ENCODE measurements at regions not wholly inside any gene's neighbourhood (a gene's known extent, or its start where the extent isn't known, plus 50 kb on each side); places are given as distances from the start of the nearest gene placed in this dataset.
"Not testable (repeated sequence)": the region's sequence is repeated elsewhere in the genome, so short reads cannot be mapped to it uniquely, and the experiment has no call there.

DNA sequence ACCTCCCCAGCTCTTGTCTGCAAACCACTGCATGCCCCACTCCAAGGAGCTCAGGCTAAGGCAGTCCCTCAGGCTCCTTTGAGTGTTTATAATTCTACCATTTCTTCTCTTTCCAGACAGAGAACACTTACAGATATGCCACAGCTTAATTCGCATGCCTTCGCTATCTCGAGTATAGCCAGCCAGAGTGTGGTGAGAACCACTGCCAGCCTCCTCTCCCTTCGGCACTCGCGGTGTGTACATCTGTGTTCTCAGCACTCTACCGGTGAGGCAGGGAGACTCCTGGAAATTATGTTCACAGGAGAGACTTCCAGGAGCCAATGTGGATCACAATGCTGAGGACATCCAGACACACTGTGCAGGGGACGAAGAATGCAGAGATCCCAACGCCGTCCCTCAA, 143.7 kb upstream of the IRX1 start:
- H3K27me3 ChIP-seq (ENCODE audit: insufficient read depth, low read length, poor library complexity, severe bottlenecking), result no peaks in the 10 kb centered on the region
- H3K9me3 ChIP-seq (ENCODE audit: insufficient read depth, low read depth, low read length), result no peaks in the 10 kb centered on the region
- no peaks in the 10 kb centered on the region for H3K4me1 ChIP-seq (ENCODE audit: insufficient read depth, low read length, poor library complexity, severe bottlenecking)
- no peak overlapping the region for H3K4me3 ChIP-seq (ENCODE audit: low read length, poor library complexity, severe bottlenecking)
- H3K9me2 ChIP-seq (replicated peaks; ENCODE audit: low read depth, low read length), result no peaks in the 10 kb centered on the region
- TF ChIP-seq EZH2phosphoT487 (IDR thresholded peaks at IDR 0.05; ENCODE audit: borderline replicate concordance), result no peak
- TF ChIP-seq, protein P1, sequence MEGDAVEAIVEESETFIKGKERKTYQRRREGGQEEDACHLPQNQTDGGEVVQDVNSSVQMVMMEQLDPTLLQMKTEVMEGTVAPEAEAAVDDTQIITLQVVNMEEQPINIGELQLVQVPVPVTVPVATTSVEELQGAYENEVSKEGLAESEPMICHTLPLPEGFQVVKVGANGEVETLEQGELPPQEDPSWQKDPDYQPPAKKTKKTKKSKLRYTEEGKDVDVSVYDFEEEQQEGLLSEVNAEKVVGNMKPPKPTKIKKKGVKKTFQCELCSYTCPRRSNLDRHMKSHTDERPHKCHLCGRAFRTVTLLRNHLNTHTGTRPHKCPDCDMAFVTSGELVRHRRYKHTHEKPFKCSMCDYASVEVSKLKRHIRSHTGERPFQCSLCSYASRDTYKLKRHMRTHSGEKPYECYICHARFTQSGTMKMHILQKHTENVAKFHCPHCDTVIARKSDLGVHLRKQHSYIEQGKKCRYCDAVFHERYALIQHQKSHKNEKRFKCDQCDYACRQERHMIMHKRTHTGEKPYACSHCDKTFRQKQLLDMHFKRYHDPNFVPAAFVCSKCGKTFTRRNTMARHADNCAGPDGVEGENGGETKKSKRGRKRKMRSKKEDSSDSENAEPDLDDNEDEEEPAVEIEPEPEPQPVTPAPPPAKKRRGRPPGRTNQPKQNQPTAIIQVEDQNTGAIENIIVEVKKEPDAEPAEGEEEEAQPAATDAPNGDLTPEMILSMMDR (conservative IDR thresholded peaks at IDR 0.05; ENCODE audit: low read length), result no peak
- H2AFZ ChIP-seq (ENCODE audit: low read length), result no peak overlapping the region
- no peaks in the 10 kb centered on the region for H3K36me3 ChIP-seq (ENCODE audit: insufficient read depth, low read length)
- H3K4me2 ChIP-seq (ENCODE audit: low read depth, low read length, poor library complexity, severe bottlenecking), result no peak overlapping the region
- H4K20me1 ChIP-seq (ENCODE audit: insufficient read depth, low read length, poor library complexity, severe bottlenecking), result no peaks in the 10 kb centered on the region
- H3F3A ChIP-seq (ENCODE audit: low read depth), result no peaks in the 10 kb centered on the region
- H3K79me2 ChIP-seq (ENCODE audit: insufficient read depth, low read length), result no peaks in the 10 kb centered on the region
- H3K9ac ChIP-seq (ENCODE audit: low read depth, low read length, poor library complexity, severe bottlenecking), result no peak overlapping the region

DNA sequence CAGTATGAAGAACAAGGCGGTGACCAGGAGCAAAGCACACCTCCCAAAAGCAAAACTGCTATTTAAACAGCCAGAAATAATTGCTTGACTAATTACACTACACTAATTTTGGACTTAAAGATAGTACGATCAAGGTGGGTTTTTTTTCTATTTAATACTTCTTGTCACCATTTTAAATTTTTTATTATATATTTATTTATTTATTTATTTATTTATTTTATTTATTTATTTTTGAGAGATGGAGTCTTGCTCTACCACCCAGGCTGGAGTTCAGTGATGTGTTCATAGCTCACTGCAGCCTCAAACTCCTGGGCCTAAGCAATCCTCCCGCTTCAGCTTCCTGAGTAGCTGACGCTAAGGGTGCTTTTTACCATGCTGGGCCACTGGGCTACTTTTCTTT, 146.2 kb upstream of the IRX1 start:
- H3F3A ChIP-seq (ENCODE audit: low read depth), result no peaks in the 10 kb centered on the region
- TF ChIP-seq EZH2phosphoT487 (IDR thresholded peaks at IDR 0.05; ENCODE audit: borderline replicate concordance), result no peak
- TF ChIP-seq, protein P1 (conservative IDR thresholded peaks at IDR 0.05; ENCODE audit: low read length), result no peak
- no peaks in the 10 kb centered on the region for H3K36me3 ChIP-seq (ENCODE audit: insufficient read depth, low read length)
- H2AFZ ChIP-seq (ENCODE audit: low read length), result no peak overlapping the region
- H3K4me3 ChIP-seq (ENCODE audit: low read length, poor library complexity, severe bottlenecking), result no peak overlapping the region
- no peaks in the 10 kb centered on the region for H3K4me1 ChIP-seq (ENCODE audit: insufficient read depth, low read length, poor library complexity, severe bottlenecking)
- H3K4me2 ChIP-seq (ENCODE audit: low read depth, low read length, poor library complexity, severe bottlenecking), result no peak overlapping the region
- H4K20me1 ChIP-seq (ENCODE audit: insufficient read depth, low read length, poor library complexity, severe bottlenecking), result no peaks in the 10 kb centered on the region
- H3K9ac ChIP-seq (ENCODE audit: low read depth, low read length, poor library complexity, severe bottlenecking), result no peak overlapping the region
- H3K79me2 ChIP-seq (ENCODE audit: insufficient read depth, low read length), result no peaks in the 10 kb centered on the region
- no peaks in the 10 kb centered on the region for H3K27me3 ChIP-seq (ENCODE audit: insufficient read depth, low read length, poor library complexity, severe bottlenecking)
- no peaks in the 10 kb centered on the region for H3K9me2 ChIP-seq (replicated peaks; ENCODE audit: low read depth, low read length)
- H3K9me3 ChIP-seq (ENCODE audit: insufficient read depth, low read depth, low read length), result no peaks in the 10 kb centered on the region; the same call in 1 of the 2 replicates

DNA sequence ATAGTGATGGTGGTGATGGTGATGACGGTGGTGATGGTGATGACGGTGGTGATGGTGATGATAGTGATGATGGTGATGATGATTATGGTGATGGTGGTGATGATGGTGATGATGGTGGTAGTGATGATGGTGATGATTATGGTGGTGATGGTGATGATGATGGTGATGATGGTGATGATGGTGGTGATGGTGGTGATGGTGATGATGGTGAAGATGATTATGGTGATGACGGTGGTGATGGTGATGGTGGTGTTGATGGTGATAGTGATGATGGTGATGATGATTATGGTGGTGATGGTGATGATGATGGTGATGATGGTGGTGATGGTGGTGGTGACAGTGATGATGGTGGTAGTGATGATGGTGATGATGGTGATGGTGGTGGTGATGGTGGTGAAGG, 149.2 kb upstream of the IRX1 start:
- H3F3A ChIP-seq (ENCODE audit: low read depth), result no peaks in the 10 kb centered on the region

DNA sequence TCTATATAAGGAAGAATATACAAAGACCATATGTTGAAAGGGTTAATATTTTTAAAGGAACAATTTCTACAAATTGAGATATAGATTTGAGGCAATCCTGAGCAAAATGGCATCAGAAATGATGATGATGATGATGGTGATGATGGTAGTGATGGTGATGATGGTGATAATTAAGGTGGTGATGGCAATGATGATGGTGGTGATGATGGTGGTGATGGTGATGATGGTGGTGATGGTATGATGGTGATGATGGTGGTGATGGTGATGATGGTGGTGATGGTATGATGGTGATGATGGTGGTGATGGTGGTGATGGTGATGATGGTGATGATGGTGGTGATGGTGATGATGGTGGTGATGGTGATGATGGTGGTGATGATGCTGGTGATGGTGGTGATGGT, 150.1 kb upstream of the IRX1 start:
- H2AFZ ChIP-seq (ENCODE audit: low read length); H3K27me3 ChIP-seq (ENCODE audit: insufficient read depth, low read length, poor library complexity, severe bottlenecking); H3F3A ChIP-seq (ENCODE audit: low read depth); H4K20me1 ChIP-seq (ENCODE audit: insufficient read depth, low read length, poor library complexity, severe bottlenecking); H3K9me2 ChIP-seq (replicated peaks; ENCODE audit: low read depth, low read length); H3K79me2 ChIP-seq (ENCODE audit: insufficient read depth, low read length); H3K4me1 ChIP-seq (ENCODE audit: insufficient read depth, low read length, poor library complexity, severe bottlenecking); H3K4me3 ChIP-seq (ENCODE audit: low read length, poor library complexity, severe bottlenecking); H3K36me3 ChIP-seq (ENCODE audit: insufficient read depth, low read length); H3K9me3 ChIP-seq (ENCODE audit: insufficient read depth, low read depth, low read length); H3K9ac ChIP-seq (ENCODE audit: low read depth, low read length, poor library complexity, severe bottlenecking); H3K4me2 ChIP-seq (ENCODE audit: low read depth, low read length, poor library complexity, severe bottlenecking): not testable (repeated sequence)

More for the DNA sequence above, 149.2 kb upstream of the IRX1 start:
- Histone ChIP-seq H3K4me3 (ENCODE audit: low read length, poor library complexity, severe bottlenecking) (no peak overlapping the region), H3K4me2 (ENCODE audit: low read depth, low read length, poor library complexity, severe bottlenecking) (no peak overlapping the region), H3K36me3 (ENCODE audit: insufficient read depth, low read length) (no peaks in the 10 kb centered on the region), H2AFZ (ENCODE audit: low read length) (no peak overlapping the region), H3K27me3 (ENCODE audit: insufficient read depth, low read length, poor library complexity, severe bottlenecking) (no peaks in the 10 kb centered on the region), H3K9me2 (replicated peaks; ENCODE audit: low read depth, low read length) (no peaks in the 10 kb centered on the region), H3K9me3 (ENCODE audit: insufficient read depth, low read depth, low read length) (no peaks in the 10 kb centered on the region; the same call in 1 of the 2 replicates), H3K4me1 (ENCODE audit: insufficient read depth, low read length, poor library complexity, severe bottlenecking) (no peaks in the 10 kb centered on the region), H3K9ac (ENCODE audit: low read depth, low read length, poor library complexity, severe bottlenecking) (no peak overlapping the region), H3K79me2 (ENCODE audit: insufficient read depth, low read length) (no peaks in the 10 kb centered on the region), H4K20me1 (ENCODE audit: insufficient read depth, low read length, poor library complexity, severe bottlenecking) (no peaks in the 10 kb centered on the region)
- TF ChIP-seq, protein P1 (conservative IDR thresholded peaks at IDR 0.05; ENCODE audit: low read length), result no peak
- TF ChIP-seq EZH2phosphoT487 (IDR thresholded peaks at IDR 0.05; ENCODE audit: borderline replicate concordance), result no peak

All from Loucy (cell line).